Hepatocyte (in vitro differentiated cells): ENCODE measurements at regions not wholly inside any gene's neighbourhood (a gene's known extent, or its start where the extent isn't known, plus 50 kb on each side); places are given as distances from the start of the nearest gene placed in this dataset.

ENCODE experiments used
- CTCF ChIP-seq: fragments of 200-600 bp; sonication (generic); IDR thresholded peaks from 2 replicates; pipeline ENCODE4 v1.5.1; 2016; ENCODE audit warnings: antibody characterized with exemption, mild to moderate bottlenecking; ENCODE audit not compliant: poor library complexity
- EZH2 ChIP-seq: fragments of 200-600 bp; sonication (generic); IDR thresholded peaks from 2 replicates; pipeline ENCODE4 v1.6.1; 2016; ENCODE audit warnings: antibody characterized with exemption, mild to moderate bottlenecking, borderline replicate concordance

DNA sequence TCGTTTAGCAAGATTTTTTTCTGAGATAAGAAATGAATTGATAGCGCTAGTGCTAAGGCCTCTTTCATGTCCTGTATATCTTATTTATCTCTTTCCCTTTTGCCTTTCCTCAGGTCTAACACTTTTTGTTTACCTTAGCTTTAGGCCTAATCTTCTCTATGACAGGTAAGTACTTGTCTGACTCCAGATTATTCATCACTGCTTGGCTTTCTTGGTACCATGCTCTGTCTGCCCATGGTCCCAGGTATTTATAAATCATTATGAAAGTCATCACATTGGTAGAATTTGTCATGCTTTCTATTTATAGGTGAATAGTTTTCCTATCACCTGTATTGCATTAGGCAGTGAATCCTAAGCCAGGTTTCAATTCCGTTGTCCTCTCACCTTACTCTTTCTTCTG, 99.5 kb upstream of the CTSO start:
- TF ChIP-seq CTCF (no peak), EZH2 (no peak)
